ENCODE measurements at regions not wholly inside any gene's neighbourhood (a gene's known extent, or its start where the extent isn't known, plus 50 kb on each side); places are given as distances from the start of the nearest gene placed in this dataset.

DNA sequence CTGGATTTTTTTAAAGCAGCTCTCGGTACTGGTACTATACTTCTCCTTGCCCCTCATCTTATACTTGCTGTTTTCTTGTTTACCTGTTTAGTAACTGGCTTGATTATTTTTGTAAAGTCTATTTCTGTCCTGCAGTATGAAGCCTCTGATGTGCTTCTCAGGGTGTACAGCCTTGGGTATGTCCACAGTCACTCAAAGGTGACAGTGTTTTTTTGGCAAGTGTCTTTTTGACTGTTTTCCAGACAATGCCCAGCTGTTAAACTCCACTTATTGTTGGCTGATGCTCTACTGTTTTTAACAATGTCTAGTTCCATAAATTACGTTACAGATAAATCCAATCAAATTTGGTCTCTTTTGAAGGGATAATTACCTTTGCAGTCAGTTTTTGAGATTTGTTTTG, 475.2 kb downstream of the JRKL start:
- CTCF ChIA-PET, result no interaction called here
- Histone ChIP-seq H3K27ac (no peak overlapping the region), H3K27me3 (ENCODE audit: insufficient read depth, low read depth) (no peaks in the 10 kb centered on the region), H3K36me3 (ENCODE audit: low read depth) (no peaks in the 10 kb centered on the region), H3K9me3 (ENCODE audit: insufficient read depth, low read depth) (no peaks in the 10 kb centered on the region), H4K20me1 (ENCODE audit: insufficient read depth) (no peaks in the 10 kb centered on the region), H3K4me1 (replicated peaks; ENCODE audit: insufficient read depth) (no peaks in the 10 kb centered on the region), H3K4me3 (no peak overlapping the region), H3K4me2 (no peak overlapping the region), H2AFZ (no peak overlapping the region), H3K9me2 (ENCODE audit: insufficient read depth) (no peaks in the 10 kb centered on the region), H3K79me2 (ENCODE audit: low read depth) (no peaks in the 10 kb centered on the region), H3F3A (ENCODE audit: insufficient read depth, low read depth) (no peaks in the 10 kb centered on the region)
- intact Hi-C loops (cut with micrococcal nuclease; ENCODE audit: unreplicated experiment), result no loop called here
- POLR2A ChIA-PET (ENCODE audit: unreplicated experiment), result no interaction called here
- BruUV-seq (replicated peaks), result no TSS peak
- no peak for TF ChIP-seq EZH2 (IDR thresholded peaks at IDR 0.05; ENCODE audit: low read depth)
- no peak for TF ChIP-seq CTCF (conservative IDR thresholded peaks at IDR 0.05)
- DNase-seq, result no peak

DNA sequence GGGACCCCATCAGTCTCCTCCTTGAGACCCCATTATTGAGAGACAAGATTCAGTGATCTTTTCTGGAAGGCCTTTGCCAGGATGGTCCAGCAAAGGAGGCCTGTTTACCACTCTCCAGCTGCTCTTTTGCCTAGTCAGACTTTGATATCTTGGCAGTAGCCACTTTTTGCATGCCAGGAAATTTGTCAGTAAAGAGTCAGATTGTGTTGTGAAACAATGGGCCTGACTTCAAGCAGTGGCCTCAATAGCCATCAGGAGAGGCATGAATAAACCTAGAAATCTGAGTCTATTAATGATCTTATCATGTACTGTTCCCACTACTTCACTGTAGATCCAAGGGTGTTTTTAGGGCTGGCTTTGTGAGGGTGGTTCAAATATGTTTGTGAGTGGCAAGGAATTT, 479.4 kb downstream of the JRKL start:
- CTCF ChIA-PET, result no interaction called here
- Histone ChIP-seq H3K4me2 (no peak overlapping the region), H3K4me3 (no peak overlapping the region), H4K20me1 (ENCODE audit: insufficient read depth) (no peaks in the 10 kb centered on the region), H3K36me3 (ENCODE audit: low read depth) (no peaks in the 10 kb centered on the region), H3K9me2 (ENCODE audit: insufficient read depth) (no peaks in the 10 kb centered on the region), H3K4me1 (replicated peaks; ENCODE audit: insufficient read depth) (no peaks in the 10 kb centered on the region), H3K27me3 (ENCODE audit: insufficient read depth, low read depth) (no peaks in the 10 kb centered on the region), H3F3A (ENCODE audit: insufficient read depth, low read depth) (no peaks in the 10 kb centered on the region), H3K79me2 (ENCODE audit: low read depth) (no peaks in the 10 kb centered on the region), H2AFZ (no peak overlapping the region), H3K9me3 (ENCODE audit: insufficient read depth, low read depth) (no peaks in the 10 kb centered on the region), H3K27ac (no peak overlapping the region)
- no TSS peak for BruUV-seq (replicated peaks)
- DNase-seq, result no peak
- POLR2A ChIA-PET (ENCODE audit: unreplicated experiment), result no interaction called here
- intact Hi-C loops (cut with micrococcal nuclease; ENCODE audit: unreplicated experiment), result no loop called here
- TF ChIP-seq EZH2 (IDR thresholded peaks at IDR 0.05; ENCODE audit: low read depth), result no peak
- TF ChIP-seq CTCF (conservative IDR thresholded peaks at IDR 0.05), result no peak

GRCh38 chr11:96875712-96876111, 485.9 kb downstream of the JRKL start:
- H3K27ac ChIP-seq, result no peak overlapping the region
- H3K4me2 ChIP-seq, result no peak overlapping the region
- no peaks in the 10 kb centered on the region for H3F3A ChIP-seq (ENCODE audit: insufficient read depth, low read depth)
- DNase-seq, result no peak
- H3K9me2 ChIP-seq (ENCODE audit: insufficient read depth), result no peaks in the 10 kb centered on the region
- POLR2A ChIA-PET (ENCODE audit: unreplicated experiment), result no interaction called here
- H3K4me1 ChIP-seq (replicated peaks; ENCODE audit: insufficient read depth), result no peaks in the 10 kb centered on the region
- no peak for TF ChIP-seq CTCF (conservative IDR thresholded peaks at IDR 0.05)
- TF ChIP-seq EZH2 (IDR thresholded peaks at IDR 0.05; ENCODE audit: low read depth), result no peak
- H2AFZ ChIP-seq, result no peak overlapping the region
- H3K79me2 ChIP-seq (ENCODE audit: low read depth), result no peaks in the 10 kb centered on the region
- H3K9me3 ChIP-seq (ENCODE audit: insufficient read depth, low read depth), result no peaks in the 10 kb centered on the region
- intact Hi-C loops (cut with micrococcal nuclease; ENCODE audit: unreplicated experiment), result no loop called here
- no peak overlapping the region for H3K4me3 ChIP-seq
- H4K20me1 ChIP-seq (ENCODE audit: insufficient read depth), result no peaks in the 10 kb centered on the region
- BruUV-seq (replicated peaks), result no TSS peak
- no peaks in the 10 kb centered on the region for H3K36me3 ChIP-seq (ENCODE audit: low read depth)
- H3K27me3 ChIP-seq (ENCODE audit: insufficient read depth, low read depth), result no peaks in the 10 kb centered on the region
- CTCF ChIA-PET, result no interaction called here

Data from PC-9 (cell line).